Calu3 (cell line): ENCODE measurements at regions not wholly inside any gene's neighbourhood (a gene's known extent, or its start where the extent isn't known, plus 50 kb on each side); places are given as distances from the start of the nearest gene placed in this dataset.

Experiments used
- BruUV-seq: library from RNA; stranded (reverse); fragments of 400-500 nt; replicated peaks from 2 replicates; lab custom pipeline; 2021; lab: Mats Ljungman, UMichigan
- CTCF ChIA-PET: fragments of 300-600 bp; sonication (Branson Sonifier 250); formaldehyde crosslinking; loops from one replicate; lab custom pipeline; 2022; ENCODE audit warnings: antibody characterized with exemption; lab: Charles Lee
- DNase-seq: peaks from one replicate; pipeline ENCODE4 v3.0.0; 2022
- H3K27ac Mint-ChIP-seq: one replicate; pipeline ENCODE4 v1.8.0; 2022; ENCODE audit warnings: mixed read lengths; ENCODE audit not compliant: unreplicated experiment
- H3K27me3 Mint-ChIP-seq: one replicate; pipeline ENCODE4 v1.8.0; 2022; ENCODE audit warnings: mixed read lengths; ENCODE audit not compliant: unreplicated experiment
- H3K36me3 Mint-ChIP-seq: one replicate; pipeline ENCODE4 v1.8.0; 2022; ENCODE audit warnings: mild to moderate bottlenecking, moderate library complexity, mixed read lengths; ENCODE audit not compliant: insufficient read depth, unreplicated experiment
- H3K4me1 Mint-ChIP-seq: one replicate; pipeline ENCODE4 v1.8.0; 2022; ENCODE audit warnings: mild to moderate bottlenecking, low read depth, mixed read lengths; ENCODE audit not compliant: unreplicated experiment
- H3K4me3 Mint-ChIP-seq: one replicate; pipeline ENCODE4 v1.8.0; 2022; ENCODE audit warnings: mild to moderate bottlenecking, low read depth, moderate library complexity, mixed read lengths; ENCODE audit not compliant: unreplicated experiment
- H3K9me3 Mint-ChIP-seq: one replicate; pipeline ENCODE4 v1.8.0; 2022; ENCODE audit warnings: low read depth, mixed read lengths; ENCODE audit not compliant: unreplicated experiment
- intact Hi-C: fragments of 100-400 bp; cut with micrococcal nuclease; formaldehyde crosslinking; loops from one replicate; pipeline ENCODE4 v1.10.0; 2022; ENCODE audit not compliant: unreplicated experiment
- TF ChIP-seq, protein P1 (sequence below): fragments of 200-600 bp; IDR thresholded peaks from one replicate; pipeline ENCODE4 v1.8.0; 2022; ENCODE audit warnings: antibody characterized with exemption; ENCODE audit not compliant: unreplicated experiment

DNA sequence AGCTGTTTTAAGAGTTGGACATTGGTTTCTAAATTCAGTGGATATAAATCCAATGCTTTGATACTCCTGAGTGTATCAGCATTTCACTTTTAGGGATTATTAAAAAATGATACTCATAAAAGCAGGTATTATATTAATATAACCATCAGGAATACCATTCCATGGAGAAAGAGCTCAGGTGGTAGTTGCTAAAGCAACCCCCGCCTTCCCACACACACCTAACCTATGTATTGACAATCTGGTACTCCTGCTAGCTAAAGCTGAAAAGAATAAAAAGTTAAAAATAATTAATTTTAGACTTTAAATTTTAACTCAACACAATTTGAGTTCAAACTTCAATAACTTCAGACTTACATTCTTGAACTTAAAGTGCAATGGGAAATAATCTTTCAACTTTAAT, 717.1 kb upstream of the HS3ST1 start:
- no TSS peak for BruUV-seq
- H3K36me3 Mint-ChIP-seq = no peaks in the 10 kb centered on the region
- H3K27ac Mint-ChIP-seq = no peak overlapping the region
- TF ChIP-seq, protein P1, sequence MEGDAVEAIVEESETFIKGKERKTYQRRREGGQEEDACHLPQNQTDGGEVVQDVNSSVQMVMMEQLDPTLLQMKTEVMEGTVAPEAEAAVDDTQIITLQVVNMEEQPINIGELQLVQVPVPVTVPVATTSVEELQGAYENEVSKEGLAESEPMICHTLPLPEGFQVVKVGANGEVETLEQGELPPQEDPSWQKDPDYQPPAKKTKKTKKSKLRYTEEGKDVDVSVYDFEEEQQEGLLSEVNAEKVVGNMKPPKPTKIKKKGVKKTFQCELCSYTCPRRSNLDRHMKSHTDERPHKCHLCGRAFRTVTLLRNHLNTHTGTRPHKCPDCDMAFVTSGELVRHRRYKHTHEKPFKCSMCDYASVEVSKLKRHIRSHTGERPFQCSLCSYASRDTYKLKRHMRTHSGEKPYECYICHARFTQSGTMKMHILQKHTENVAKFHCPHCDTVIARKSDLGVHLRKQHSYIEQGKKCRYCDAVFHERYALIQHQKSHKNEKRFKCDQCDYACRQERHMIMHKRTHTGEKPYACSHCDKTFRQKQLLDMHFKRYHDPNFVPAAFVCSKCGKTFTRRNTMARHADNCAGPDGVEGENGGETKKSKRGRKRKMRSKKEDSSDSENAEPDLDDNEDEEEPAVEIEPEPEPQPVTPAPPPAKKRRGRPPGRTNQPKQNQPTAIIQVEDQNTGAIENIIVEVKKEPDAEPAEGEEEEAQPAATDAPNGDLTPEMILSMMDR = no peak
- no peaks in the 10 kb centered on the region for H3K27me3 Mint-ChIP-seq
- intact Hi-C loops = no loop called here
- H3K9me3 Mint-ChIP-seq = peaks cover 2% of the 10 kb centered on the region
- CTCF ChIA-PET = no interaction called here
- no peaks in the 10 kb centered on the region for H3K4me1 Mint-ChIP-seq
- DNase-seq = no peak
- H3K4me3 Mint-ChIP-seq = no peak overlapping the region

GRCh38 chr4:12145106-12145505, 716.4 kb upstream of the HS3ST1 start:
- peaks cover 2% of the 10 kb centered on the region for H3K9me3 Mint-ChIP-seq
- no peaks in the 10 kb centered on the region for H3K4me1 Mint-ChIP-seq
- no peak for DNase-seq
- CTCF ChIA-PET = no interaction called here
- no peak overlapping the region for H3K27ac Mint-ChIP-seq
- H3K4me3 Mint-ChIP-seq = no peak overlapping the region
- intact Hi-C loops = no loop called here
- no TSS peak for BruUV-seq
- no peaks in the 10 kb centered on the region for H3K36me3 Mint-ChIP-seq
- no peaks in the 10 kb centered on the region for H3K27me3 Mint-ChIP-seq
- TF ChIP-seq, protein P1 = no peak

GRCh38 chr4:12144051-12144450, 715.4 kb upstream of the HS3ST1 start:
- Mint-ChIP-seq H3K4me1 (no peaks in the 10 kb centered on the region), H3K9me3 (no peaks in the 10 kb centered on the region), H3K4me3 (no peak overlapping the region), H3K27ac (no peak overlapping the region), H3K27me3 (no peaks in the 10 kb centered on the region), H3K36me3 (no peaks in the 10 kb centered on the region)
- TF ChIP-seq, protein P1 = no peak
- no peak for DNase-seq
- no TSS peak for BruUV-seq
- intact Hi-C loops = no loop called here
- CTCF ChIA-PET = no interaction called here

GRCh38 chr4:12140864-12141263, 712.2 kb upstream of the HS3ST1 start:
- no peaks in the 10 kb centered on the region for H3K9me3 Mint-ChIP-seq
- TF ChIP-seq, protein P1 = no peak
- CTCF ChIA-PET = no interaction called here

More at GRCh38 chr4:12140864-12141263, 712.2 kb upstream of the HS3ST1 start:
- no peak for DNase-seq
- intact Hi-C loops = no loop called here
- H3K4me3 Mint-ChIP-seq = no peak overlapping the region
- no peak overlapping the region for H3K27ac Mint-ChIP-seq
- no peaks in the 10 kb centered on the region for H3K27me3 Mint-ChIP-seq
- H3K4me1 Mint-ChIP-seq = no peaks in the 10 kb centered on the region
- BruUV-seq = no TSS peak
- H3K36me3 Mint-ChIP-seq = no peaks in the 10 kb centered on the region
